ENCODE measurements at regions not wholly inside any gene's neighbourhood (a gene's known extent, or its start where the extent isn't known, plus 50 kb on each side); places are given as distances from the start of the nearest gene placed in this dataset.

DNA sequence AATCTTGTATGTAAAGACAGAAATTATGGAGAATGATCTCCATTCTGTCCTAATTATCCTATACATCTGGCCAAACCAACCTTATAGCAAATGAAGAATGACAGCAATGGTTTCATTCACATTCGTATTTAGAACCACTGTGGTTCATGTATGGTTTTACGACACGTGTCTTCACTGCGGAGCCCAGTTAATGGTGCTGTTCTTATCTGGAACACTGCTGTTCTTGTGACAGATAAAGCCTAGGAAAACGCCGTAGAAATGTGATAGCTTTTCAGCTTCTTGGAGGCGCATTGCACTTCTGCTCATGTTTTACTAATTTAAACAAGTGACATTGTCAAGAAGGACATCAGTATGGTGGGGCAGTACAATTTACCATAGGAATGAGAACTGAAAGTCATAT is 2266.4 kb upstream of the TENM3 start:
- DNase-seq: no peak

GRCh38 chr4:179977378-179977777 is 2265.8 kb upstream of the TENM3 start:
- DNase-seq: no peak

DNA sequence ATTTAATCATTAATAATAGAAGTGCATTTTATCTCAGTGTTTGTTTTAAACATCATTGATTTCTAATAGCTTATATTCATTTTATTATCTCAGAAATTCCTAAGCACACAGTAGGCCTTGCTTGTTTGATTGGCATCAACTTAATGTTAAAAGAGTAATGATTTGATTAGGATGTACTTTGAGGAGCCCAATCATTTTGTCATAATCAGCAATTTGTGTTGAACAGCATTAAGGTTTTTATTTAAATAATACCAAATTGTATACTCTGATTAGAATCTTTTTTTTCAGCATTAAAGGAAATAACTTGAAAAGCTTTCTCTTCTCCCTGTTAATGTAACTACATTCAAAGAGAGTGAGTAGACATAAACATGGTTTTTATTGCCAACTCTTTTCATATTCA is 2262.0 kb upstream of the TENM3 start:
- DNase-seq: no peak

GRCh38 chr4:179989975-179990374 is 2253.2 kb upstream of the TENM3 start:
- DNase-seq: no peak

GRCh38 chr4:180009316-180009715 is 2233.9 kb upstream of the TENM3 start:
- DNase-seq: no peak

DNA sequence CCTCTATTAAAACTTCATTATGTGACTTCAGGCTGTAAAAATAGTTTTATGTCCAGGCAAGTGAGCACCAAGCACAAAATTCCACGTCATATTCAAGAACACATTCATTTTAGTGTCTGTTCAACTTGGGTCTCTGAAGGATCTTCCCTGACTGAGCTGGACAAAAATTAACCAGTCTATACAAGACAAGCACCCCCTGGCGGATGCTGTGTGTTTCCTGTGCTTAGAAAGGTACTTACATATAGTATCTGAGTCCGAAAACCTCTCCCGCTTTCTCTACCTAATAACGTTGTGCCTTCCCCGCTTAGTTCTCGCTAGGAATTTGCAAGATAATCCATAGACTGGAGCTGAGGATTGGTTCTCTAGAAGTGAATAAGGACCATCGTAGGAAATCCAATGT is 2214.5 kb upstream of the TENM3 start:
- DNase-seq: peak; percentile 0

DNA sequence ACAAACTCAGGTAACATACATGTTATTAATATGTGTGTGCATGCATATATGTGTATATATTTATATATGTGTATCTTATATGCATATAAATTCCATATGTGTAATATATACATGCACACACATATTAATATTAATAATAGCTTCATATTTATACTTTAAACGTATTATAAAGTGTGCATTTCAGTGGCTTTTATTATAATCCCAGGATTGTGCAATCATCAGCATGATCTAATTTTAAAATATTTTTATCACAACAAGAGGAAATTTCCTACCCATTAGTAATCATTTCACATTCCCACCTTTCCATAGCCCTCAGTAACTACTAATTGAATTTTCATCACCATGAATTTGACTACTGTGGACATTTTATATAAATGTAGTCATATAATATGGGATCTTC is 2211.9 kb upstream of the TENM3 start:
- DNase-seq: no peak

DNA sequence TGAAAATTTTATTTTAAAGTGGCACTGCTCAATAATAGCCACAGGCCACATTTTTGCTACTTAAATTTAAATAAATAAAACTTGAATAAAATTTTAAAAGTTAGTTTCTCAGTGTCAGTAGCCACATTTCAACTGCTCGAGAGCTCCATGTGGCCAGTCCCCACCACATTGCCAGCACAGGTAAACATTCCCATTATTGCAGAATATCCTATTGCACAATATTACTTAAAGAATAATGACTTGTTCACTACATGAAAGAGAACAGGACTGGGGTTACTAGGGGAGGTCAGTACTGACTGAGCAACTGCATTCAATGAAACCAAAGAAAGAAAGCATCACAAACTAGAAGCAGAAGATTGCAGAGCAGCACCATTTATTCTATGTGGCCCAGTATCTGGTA is 2201.6 kb upstream of the TENM3 start:
- no peak for DNase-seq

GRCh38 chr4:180052629-180053028 is 2190.6 kb upstream of the TENM3 start:
- DNase-seq: no peak

DNA sequence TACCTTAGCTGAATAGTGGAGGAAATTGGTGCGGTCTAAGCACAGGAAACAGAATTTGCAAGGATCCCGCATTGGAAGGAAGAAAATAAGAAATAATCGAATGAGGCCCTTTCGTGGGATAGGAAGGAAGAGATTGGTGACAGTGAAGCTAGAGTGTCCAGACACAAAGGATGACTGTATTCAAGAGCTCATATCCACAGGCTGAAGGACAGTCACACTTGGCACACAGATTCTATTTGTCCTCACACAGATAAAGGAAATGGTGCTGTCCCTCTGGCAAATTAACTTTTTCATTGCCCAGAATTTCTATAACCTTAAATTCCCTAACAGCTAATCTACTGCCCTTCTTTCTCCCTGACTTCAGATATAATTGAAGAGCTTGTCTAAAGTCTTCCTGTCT is 2188.9 kb upstream of the TENM3 start:
- no peak for DNase-seq

DNA sequence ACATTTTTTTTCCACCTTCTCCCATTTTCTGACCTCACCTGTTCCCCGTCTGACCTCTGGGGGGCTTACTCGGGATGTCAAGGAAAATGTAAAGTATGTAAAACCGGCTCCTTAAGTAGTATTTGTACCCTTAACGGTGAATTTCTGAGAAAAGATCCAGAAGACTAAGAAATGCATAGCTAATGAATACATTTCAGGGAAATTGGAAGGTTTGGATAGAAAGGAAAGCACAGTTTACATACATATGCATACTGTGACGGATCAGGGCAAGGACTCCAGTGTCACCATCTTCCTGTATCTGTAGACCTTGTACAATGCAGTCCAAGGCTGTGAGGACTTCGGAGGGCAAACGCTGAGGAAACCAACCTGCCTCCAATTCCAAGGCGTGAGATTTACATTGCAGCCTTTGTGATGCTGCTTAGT is 2185.9 kb upstream of the TENM3 start:
- DNase-seq: no peak

GRCh38 chr4:180057891-180058671 is 2185.1 kb upstream of the TENM3 start:
- DNase-seq: no peak

DNA sequence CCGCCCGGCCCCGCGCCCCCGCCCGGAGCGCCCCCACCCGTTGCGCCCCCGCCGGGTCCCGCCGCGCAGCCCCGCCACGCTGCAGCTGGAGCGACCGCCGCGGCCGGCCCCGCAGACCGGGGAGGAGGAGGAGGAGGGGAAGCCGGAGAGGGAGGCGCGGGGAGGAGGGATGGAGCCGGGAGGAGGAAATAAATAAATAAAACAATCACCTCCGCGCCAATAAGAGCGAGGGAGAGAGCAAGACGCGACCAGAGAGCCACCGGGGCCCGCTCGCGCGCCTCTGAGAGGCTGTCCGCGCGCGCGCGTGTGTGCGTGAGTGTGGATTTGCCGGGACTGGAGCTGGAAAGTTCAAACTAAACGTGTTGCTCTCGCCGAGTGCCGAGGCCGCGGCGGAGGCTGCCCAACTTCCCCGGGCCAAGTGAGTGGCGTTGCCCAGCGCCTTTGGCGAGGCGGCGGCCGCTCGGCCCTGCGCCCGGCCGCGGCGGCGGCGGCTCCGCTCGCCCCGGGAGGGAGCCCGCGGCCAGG is 2184.4 kb upstream of the TENM3 start:
- DNase-seq: no peak

DNA sequence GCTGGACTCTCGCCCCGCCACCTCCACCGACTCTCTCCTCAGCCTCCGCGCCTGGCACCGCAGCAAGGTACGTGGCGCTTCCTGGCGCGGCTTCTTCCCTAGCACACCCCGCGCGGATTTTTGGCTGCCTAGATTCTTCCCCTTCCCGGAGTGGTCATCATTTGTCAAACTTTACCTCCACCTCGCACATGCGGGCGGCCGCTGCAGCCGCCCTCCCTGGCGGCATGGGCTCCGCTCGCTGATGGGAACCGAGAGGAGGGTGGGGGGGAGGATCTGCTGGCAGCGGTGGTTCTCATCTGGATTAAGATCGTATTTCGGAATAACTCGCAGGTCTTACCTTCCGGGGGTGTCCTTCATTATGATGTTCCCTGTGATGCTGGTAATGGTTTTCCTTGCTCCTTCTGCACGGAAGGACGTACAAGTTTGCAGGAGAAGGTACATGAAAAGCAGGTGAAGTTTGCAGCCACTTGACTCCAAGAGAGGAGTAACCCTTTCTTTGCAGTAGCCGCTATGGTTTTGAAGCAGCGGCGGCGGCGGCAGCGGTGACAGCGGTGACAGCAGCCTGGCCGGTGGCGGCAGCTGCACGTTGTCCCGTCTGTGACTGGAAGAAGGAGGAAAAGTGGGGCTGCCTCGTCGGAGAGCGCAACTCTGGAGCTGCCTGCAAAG is 2183.9 kb upstream of the TENM3 start:
- no peak for DNase-seq

DNA sequence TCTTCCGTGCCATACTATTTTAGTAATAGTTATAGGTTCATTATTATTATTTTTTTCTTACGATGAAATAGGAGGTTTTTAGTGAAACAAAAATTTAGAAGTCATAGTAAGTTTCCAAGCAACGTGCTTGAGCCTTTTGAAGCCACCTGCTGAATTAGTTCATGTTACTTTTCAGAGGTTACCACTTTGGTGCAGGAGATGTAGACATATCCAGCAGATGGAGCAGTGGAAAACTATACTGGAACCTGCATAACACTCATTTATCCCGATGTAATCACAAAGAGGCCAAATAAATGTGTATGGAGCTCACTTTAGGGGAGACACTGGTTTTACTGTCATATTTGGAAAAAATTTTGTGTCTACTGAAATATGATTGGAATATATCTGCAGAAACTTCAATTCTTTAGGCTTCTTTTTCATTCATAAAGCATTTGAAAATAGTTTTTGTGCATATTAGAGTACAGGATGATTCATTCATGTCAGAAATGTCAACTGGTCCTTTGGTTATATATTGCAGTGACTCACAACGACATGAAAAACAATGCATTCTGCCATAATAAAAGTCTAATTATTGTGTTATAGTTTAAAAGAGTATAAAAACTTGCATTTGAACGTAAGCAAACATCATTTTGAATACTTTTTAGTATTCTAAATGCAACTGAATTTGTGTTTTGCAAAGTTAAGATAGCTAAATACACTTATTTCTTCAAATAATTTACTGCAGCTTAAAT is 2182.9 kb upstream of the TENM3 start:
- no peak for DNase-seq

- DNase-seq: no peak
Observed at GRCh38 chr4:180081072-180081471, 2162.1 kb upstream of the TENM3 start.

- no peak for DNase-seq
Observed at GRCh38 chr4:180084561-180084960, 2158.6 kb upstream of the TENM3 start.

GRCh38 chr4:180086480-180087190 is 2156.6 kb upstream of the TENM3 start:
- DNase-seq: no peak

DNA sequence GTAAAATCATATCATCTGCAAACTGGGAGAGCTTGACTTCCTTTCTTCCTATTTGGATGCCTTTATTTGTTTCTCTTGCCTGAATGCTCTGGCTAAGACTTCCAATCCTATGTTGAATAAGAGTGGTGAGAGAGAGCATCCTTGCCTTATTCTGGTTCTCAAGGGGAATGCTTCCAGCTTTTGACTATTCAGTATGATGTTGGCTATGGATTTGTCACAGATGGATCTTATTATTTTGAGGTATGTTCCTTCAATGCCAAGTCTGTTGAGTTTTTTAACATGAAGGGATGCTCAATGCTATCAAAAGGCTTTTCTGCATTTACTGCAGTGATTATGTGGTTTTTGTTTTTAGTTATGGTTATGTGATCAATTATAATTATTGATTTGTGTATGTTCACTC is 2144.6 kb upstream of the TENM3 start:
- DNase-seq: no peak

DNA sequence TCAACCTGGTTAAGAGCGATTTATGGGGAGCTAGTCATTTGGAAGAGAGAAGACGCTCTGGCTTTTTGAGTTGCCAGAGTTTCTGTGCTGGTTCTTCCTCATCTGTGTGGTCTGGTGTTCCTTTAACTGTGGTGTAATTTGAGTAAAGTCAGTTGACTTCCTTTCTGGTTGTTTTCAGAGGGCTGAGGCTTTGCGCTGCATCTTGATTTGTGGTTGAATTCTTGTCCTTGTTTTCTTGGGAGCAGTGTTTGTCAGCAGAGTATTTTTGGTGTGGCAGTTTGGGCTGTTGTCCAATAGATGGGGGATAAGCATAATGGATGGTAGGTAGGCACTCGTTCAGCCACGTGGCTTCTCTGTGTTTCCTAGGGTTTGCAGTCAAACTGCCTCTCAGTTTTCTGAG is 2143.2 kb upstream of the TENM3 start:
- DNase-seq: no peak

DNA sequence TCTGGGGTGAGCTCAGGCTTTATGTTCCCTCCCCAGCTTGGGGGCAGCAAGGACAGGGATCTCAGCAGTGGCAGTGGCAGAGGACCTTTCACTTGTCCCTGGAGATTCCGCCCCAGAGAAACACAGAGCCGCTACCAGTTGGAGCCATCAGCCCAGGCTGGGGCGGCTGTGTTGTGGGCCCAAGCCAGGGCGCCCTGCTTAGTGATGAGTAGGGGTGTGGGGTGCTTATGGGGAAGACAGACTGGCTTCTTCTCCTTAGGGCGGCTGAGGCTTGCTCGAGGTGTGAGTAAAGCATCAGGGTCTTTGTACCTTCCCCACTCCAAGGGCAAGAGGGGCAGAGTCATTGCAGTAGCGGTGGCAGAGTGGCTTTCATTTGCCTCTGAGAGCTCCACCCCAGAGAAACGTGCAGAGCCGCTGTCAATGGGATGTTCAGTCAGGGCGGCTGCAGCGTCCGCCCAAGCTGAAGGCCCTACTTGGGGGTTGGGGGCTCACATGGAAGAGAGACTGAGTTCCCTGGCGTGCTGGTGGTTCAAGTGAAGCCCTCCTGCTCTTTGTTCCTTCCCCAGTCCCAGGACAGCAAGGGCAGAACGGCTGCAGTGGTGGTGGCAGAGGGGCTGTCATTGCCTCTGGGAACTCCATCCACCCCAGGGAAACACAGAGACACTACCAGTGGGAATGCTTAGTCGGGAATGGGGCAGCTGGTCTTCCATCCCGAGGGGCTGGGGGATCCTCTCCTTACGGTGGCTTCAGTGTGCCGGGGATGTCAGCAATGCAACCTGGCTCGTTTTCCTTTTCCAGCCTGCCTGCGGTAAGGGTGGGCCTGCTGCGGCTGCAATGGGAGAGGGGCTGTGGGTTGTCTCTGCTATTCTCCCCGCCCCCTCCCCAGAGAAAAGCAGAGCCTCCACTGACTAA is 2142.5 kb upstream of the TENM3 start:
- DNase-seq: no peak

All from stimulated activated CD4-positive, alpha-beta T cell treated with anti-CD3 and anti-CD28 coated beads, Interleukin-12 subunit alpha, Interleukin-12 subunit beta, amount 100 ng/mL, for 4 hours (primary cell).